Gastroesophageal sphincter (tissue), 3 donors: ENCODE measurements at regions not wholly inside any gene's neighbourhood (a gene's known extent, or its start where the extent isn't known, plus 50 kb on each side); places are given as distances from the start of the nearest gene placed in this dataset.

ENCODE experiments used
- CTCF ChIP-seq, 4 experiments: fragments of 200-600 bp in 2 of 4; fragments of 450-650 bp in 2 of 4; sonication (generic) in 1 of 4; IDR thresholded peaks; one replicate each; pipeline ENCODE4 v1.5.1; 2017 to 2019; ENCODE audit warnings: antibody characterized with exemption in 4 of 4, mild to moderate bottlenecking in 2 of 4, moderate library complexity in 2 of 4
- EP300 ChIP-seq: sonication (generic); formaldehyde crosslinking; IDR thresholded peaks from one replicate; pipeline ENCODE4 v1.6.1; 2017; ENCODE audit warnings: antibody characterized with exemption, mild to moderate bottlenecking
- POLR2A ChIP-seq, 2 donors: fragments of 450-650 bp; IDR thresholded peaks; one replicate each; pipeline ENCODE4 v1.6.1; 2017; ENCODE audit warnings: antibody characterized with exemption in 2 of 2, mild to moderate bottlenecking in 2 of 2, moderate library complexity in 1 of 2
- POLR2AphosphoS5 ChIP-seq: sonication (generic); formaldehyde crosslinking; IDR thresholded peaks from one replicate; pipeline ENCODE4 v1.6.1; 2017; ENCODE audit warnings: antibody characterized with exemption

DNA sequence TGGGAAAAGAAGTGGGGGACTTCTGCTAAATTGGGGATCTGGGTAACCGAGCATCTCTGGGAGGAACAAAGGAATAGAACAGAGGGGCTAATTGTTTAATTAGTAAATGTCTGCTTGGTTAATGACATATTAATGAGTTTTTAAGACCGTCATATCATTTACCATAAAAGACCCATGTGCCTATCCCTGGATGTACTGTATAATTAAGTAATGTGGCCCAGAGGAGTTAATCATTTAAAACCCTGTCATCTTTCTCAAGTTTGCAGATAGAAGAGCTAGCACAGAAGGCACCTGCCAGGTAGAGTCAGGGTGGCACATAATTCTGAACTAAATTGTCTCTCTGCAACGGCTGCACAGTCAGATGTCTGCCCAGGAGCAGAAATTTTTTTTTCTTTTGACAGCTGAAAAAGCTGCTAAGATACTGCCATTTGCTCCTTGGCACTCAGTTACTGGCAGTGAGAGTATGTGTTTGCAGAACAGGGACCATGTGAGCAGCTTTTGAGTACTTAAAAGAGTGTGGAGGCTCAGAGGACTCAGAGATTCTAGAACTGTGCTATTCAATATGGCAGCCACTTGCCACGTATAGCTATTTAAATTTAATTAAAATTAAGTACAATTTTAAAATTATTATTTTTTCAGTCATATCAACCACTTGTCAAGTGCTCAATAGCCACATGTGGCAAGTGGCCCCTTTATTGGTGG, 202.7 kb upstream of the SLC35B3 start:
- no peak for TF ChIP-seq POLR2A (IDR thresholded peaks at IDR 0.05)
- TF ChIP-seq POLR2AphosphoS5 = no peak
- no peak for TF ChIP-seq CTCF (IDR thresholded peaks at IDR 0.05)
- no peak for TF ChIP-seq EP300
